ENCODE measurements at regions not wholly inside any gene's neighbourhood (a gene's known extent, or its start where the extent isn't known, plus 50 kb on each side); places are given as distances from the start of the nearest gene placed in this dataset.

- no peak for DNase-seq (ENCODE audit: extremely low read depth in 1 of 2, low read depth in 1 of 2)
Measured at GRCh38 chr14:30292541-30292940, 266.4 kb upstream of the G2E3 start.

- no peak for DNase-seq (ENCODE audit: extremely low read depth in 1 of 2, low read depth in 1 of 2)
Measured at GRCh38 chr14:30295980-30296379, 263.0 kb upstream of the G2E3 start.

DNA sequence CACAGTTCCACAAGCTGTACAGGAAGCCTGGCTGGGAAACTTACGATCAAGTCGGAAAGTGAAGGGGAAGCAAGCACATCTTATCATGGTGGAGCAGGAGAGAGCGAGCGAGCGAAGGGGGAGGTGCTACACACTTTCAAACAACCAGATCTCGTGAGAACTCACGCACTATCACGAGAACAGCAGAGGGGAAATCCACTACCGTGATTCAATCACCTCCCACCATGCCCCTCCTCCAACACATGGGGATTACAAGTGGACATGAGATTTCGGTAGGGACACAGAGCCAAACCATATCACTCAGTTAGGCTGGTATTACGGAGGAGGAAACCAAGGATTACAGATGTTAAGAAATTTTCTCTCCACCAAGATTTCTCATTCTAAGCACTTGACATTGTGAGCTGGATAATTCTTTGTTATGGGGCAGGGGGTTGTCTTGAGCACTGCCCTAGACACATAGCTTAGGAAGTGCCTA is 262.0 kb upstream of the G2E3 start:
- DNase-seq (ENCODE audit: extremely low read depth in 1 of 2, low read depth in 1 of 2), result no peak

DNA sequence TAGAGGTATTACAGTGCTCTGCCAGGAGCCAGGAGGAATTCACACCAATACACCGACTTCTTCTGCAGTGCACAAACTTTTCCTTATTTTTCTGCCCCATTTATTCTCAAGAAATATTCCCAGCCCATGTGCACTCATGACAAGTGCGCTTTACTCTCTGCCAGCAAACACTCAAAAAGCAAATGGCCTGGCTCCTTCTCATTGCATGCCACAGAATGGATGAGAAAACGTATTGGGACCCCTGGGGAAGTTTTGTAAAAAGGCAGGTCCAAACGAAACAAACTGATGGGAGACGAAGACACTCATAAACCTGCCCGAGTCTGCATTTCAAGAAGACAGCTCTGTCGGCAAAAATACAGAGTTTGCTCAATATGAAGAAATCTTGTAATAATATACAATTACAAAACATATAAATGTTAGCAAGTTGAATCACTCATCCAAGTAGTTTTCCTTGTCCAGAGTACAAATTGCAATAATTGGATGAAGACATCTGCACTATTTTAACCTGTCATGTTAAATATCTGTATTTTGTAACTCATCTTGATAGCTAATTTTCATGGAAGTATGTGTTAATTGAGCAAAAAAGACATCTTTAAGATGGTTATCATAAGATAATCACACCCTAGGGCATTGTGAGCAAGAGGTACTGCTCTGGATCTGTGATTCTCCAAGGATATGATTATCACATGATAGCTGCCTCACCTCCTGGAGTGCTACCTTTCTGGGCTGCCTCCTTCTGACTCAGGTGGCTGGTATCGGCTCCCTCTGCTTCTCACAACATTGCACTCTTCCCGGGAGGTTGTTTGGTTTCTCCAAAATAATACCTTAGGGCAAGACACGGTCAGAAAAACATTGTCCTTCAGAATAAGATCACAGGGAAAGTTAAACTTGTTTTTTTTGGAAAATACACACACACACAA is 260.8 kb upstream of the G2E3 start:
- no peak for DNase-seq (ENCODE audit: extremely low read depth in 1 of 2, low read depth in 1 of 2)

GRCh38 chr14:30299915-30300314 is 259.0 kb upstream of the G2E3 start:
- DNase-seq (ENCODE audit: extremely low read depth in 1 of 2, low read depth in 1 of 2), result no peak

DNA sequence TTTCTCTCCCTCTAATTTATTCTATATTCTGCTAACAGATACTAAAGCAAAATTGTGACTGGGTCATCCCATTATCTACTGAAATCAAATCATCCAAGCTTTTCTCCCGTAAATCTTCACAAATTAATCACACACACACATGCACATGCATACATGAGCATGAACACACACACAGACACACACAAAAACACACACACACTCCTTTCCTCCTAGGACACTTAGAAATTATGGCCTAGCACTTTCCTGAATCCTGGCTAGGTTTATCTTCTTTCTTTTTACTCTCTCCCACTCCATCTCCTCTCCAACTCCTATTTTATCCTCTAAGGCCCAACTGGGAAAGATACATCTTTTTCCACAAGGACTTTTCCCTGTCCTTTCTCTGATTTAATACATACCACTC is 255.6 kb upstream of the G2E3 start:
- DNase-seq (ENCODE audit: extremely low read depth in 1 of 2, low read depth in 1 of 2), result no peak

- DNase-seq (ENCODE audit: extremely low read depth in 1 of 2, low read depth in 1 of 2), result no peak
Measured at GRCh38 chr14:30305346-30305745, 253.6 kb upstream of the G2E3 start.

DNA sequence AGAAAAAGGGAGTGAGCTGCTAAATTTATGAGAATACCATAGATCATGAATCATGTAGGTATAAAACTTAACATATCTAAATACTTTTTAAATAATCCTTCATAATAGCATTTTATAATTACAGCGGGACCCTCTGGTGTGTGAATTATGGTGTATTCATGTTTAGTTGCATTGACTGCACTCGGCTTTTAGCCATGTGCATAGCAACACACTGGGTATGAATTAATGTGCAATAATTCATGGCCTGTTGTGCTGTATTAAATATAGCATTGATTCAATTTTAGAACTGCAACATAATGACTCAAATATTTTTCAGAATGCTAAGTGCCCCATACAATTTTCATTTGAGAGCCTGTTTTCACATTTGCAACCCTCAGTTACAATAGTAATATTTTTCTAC is 249.6 kb upstream of the G2E3 start:
- no peak for DNase-seq (ENCODE audit: extremely low read depth in 1 of 2, low read depth in 1 of 2)

DNA sequence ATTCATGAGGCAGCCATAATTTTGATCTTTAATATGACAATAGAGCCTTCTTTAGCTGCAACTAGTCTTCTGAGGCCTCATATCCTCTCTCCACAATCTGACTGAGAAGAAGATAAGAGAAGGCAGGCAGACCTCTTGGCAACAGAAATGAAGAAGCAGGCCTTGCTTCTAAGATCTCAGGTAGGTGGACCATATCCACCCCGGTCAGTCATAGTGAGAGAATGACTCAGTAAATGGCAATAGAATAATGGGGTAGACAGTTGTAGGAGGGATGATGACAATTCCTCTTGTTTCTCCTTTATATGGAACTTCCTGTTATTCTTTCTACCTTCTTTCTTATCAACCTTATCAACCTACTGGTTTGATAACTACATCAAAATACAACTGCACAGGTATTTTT is 246.7 kb upstream of the G2E3 start:
- no peak for DNase-seq (ENCODE audit: extremely low read depth in 1 of 2, low read depth in 1 of 2)

- no peak for DNase-seq (ENCODE audit: extremely low read depth in 1 of 2, low read depth in 1 of 2)
Measured at GRCh38 chr14:30317729-30318128, 241.2 kb upstream of the G2E3 start.

DNA sequence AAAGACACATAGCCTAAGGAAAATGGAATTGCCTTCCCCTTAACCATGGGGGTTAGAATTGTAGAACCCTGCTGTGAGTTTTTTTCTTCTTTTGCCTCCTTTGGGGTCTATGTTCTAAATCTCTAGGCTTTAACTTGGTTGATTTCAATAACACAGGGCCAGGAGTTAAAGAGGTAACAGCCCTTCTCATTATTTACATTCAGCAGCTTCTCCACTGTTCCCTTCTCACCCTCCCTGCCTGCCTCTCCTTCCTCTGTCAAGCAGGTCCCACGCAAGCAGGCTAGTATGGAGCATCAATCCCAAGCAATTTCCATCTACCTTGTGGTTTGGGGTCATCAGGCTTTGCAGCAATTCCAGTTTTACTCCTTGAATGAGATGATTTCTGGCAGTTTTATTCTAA is 236.1 kb upstream of the G2E3 start:
- no peak for DNase-seq (ENCODE audit: extremely low read depth in 1 of 2, low read depth in 1 of 2)

GRCh38 chr14:30330033-30330432 is 228.9 kb upstream of the G2E3 start:
- DNase-seq (ENCODE audit: extremely low read depth in 1 of 2, low read depth in 1 of 2), result no peak

- no peak for DNase-seq (ENCODE audit: extremely low read depth in 1 of 2, low read depth in 1 of 2)
Measured at GRCh38 chr14:30330445-30330844, 228.5 kb upstream of the G2E3 start.

- DNase-seq (ENCODE audit: extremely low read depth in 1 of 2, low read depth in 1 of 2), result no peak
Measured at GRCh38 chr14:30331030-30331429, 227.9 kb upstream of the G2E3 start.

DNA sequence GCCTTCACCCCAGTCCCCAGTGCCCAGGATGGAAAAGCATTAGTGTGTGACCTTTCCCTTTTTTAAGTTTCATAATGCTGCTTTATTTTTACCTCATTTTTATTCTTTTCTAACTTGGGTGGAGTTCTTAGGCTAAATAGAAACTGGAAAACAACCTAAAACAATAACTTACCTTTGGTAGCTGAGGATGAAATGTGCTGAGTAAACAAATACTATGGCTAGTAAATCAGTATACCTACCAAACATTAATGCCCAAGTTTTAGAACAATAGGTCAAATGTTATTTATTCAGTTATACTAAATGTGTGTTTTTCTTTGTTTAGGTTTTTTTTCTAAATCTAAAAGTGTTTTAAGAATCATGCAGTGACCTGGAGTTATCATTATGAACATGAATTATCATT is 226.6 kb upstream of the G2E3 start:
- DNase-seq (ENCODE audit: extremely low read depth in 1 of 2, low read depth in 1 of 2), result no peak

GRCh38 chr14:30333934-30334333 is 225.0 kb upstream of the G2E3 start:
- no peak for DNase-seq (ENCODE audit: extremely low read depth in 1 of 2, low read depth in 1 of 2)

- DNase-seq (ENCODE audit: extremely low read depth in 1 of 2, low read depth in 1 of 2), result no peak
Measured at GRCh38 chr14:30337456-30337855, 221.5 kb upstream of the G2E3 start.

DNA sequence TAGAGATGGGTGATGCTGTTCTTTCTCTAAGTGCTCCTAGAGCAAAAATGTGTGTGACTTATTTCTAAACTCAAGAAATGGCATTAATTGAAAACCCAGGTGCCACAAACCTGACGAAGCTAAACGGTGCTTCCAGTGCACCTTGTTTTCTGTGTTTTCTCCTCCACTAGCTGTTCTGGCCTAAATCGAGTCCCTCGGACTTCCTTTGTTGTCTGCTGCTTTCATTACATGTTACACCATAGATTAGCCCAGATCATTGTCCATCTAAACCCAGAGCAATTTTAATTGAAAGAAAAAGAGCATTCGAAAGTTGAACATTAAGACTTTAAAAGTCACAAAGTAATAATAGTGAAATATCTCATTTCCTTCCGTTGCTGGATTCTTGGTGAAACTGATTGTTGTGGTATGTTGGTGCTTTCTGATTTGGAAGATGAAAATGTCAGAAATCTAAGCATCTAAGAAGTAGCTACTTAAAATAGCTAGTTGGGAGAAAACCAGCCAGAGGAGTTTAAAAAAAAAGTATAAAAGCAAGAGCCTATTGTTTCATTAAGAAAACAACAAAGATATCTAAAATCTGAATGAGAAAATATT is 219.6 kb upstream of the G2E3 start:
- DNase-seq (ENCODE audit: extremely low read depth in 1 of 2, low read depth in 1 of 2), result no peak

GRCh38 chr14:30340495-30340894 is 218.5 kb upstream of the G2E3 start:
- DNase-seq (ENCODE audit: extremely low read depth in 1 of 2, low read depth in 1 of 2), result no peak

DNA sequence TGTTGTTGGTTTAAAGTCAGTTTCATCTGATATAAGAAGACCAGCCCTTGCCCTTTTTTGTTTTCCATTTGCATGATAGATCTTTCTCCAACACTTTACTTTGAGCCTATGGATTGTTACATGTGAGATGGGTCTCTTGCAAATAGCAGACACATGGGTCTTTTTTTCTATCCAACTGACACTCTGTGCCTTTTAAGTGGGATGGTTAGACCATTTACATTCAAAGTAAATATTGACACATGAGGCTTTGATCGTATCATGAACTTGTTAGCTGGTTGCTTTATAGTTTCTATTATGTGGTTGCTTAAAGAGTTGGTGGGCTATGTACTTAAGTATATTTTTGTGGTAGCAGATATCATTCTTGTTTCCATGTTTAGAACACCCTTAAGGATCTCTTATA is 213.4 kb upstream of the G2E3 start:
- DNase-seq (ENCODE audit: extremely low read depth in 1 of 2, low read depth in 1 of 2), result no peak

GRCh38 chr14:30348445-30348844 is 210.5 kb upstream of the G2E3 start:
- no peak for DNase-seq (ENCODE audit: extremely low read depth in 1 of 2, low read depth in 1 of 2)

DNA sequence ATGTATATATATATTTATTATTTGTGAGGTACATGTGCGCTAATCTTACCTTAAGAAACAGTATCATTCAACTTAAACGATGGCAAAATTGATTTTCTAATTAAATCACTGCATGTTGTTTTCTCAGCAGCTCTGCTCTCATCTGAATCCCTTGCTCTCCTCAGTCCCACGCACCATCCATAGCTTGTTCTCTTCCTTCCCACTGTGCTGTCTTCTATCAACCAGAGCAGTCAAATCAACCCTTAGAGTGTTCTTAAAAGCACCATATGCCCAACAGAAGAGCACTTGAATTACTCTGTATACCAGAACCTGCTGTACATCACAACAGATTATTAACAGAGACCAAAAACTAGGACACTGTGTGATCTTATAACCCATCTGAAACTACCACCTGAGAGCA is 209.4 kb upstream of the G2E3 start:
- no peak for DNase-seq (ENCODE audit: extremely low read depth in 1 of 2, low read depth in 1 of 2)

Data from activated CD8-positive, alpha-beta memory T cell treated with anti-CD3 and anti-CD28 coated beads for 1 hour (primary cell).